Mesendoderm (in vitro differentiated cells): ENCODE measurements at regions not wholly inside any gene's neighbourhood (a gene's known extent, or its start where the extent isn't known, plus 50 kb on each side); places are given as distances from the start of the nearest gene placed in this dataset.
"Not testable (repeated sequence)": the region's sequence is repeated elsewhere in the genome, so short reads cannot be mapped to it uniquely, and the experiment has no call there.

ENCODE experiments used
- DNase-seq: peaks from one replicate; pipeline ENCODE4 v3.0.0; 2013
- H2AK5ac ChIP-seq: 2 replicates; pipeline ENCODE4 v1.6.1; 2013; ENCODE audit warnings: low read length, inconsistent platforms
- H2BK120ac ChIP-seq: 2 replicates; pipeline ENCODE4 v1.6.1; 2013; ENCODE audit warnings: low read depth, mild to moderate bottlenecking, low read length, moderate library complexity, mixed read lengths
- H2BK15ac ChIP-seq: replicated peaks from 2 replicates; pipeline ENCODE4 v1.6.1; 2013; ENCODE audit warnings: low read depth, mild to moderate bottlenecking, moderate library complexity
- H2BK5ac ChIP-seq: 2 replicates; pipeline ENCODE4 v1.6.1; 2013; ENCODE audit warnings: low read length, inconsistent platforms
- H3K18ac ChIP-seq: 2 replicates; pipeline ENCODE4 v1.6.1; 2013; ENCODE audit warnings: mild to moderate bottlenecking, low read length, mixed read lengths
- H3K23ac ChIP-seq: one replicate; pipeline ENCODE4 v1.6.1; 2013; ENCODE audit warnings: low read length
- H3K27ac ChIP-seq: 2 replicates; pipeline ENCODE4 v1.5.1; 2013; ENCODE audit warnings: low read depth, mild to moderate bottlenecking, inconsistent platforms, low read length, moderate library complexity
- H3K27me3 ChIP-seq: 2 replicates; pipeline ENCODE4 v1.6.1; 2013; ENCODE audit warnings: low read length, control low read depth, mild to moderate bottlenecking, inconsistent platforms; ENCODE audit not compliant: insufficient read depth, poor library complexity
- H3K36me3 ChIP-seq: 2 replicates; pipeline ENCODE4 v1.6.1; 2013; ENCODE audit warnings: low read length, inconsistent platforms; ENCODE audit not compliant: control insufficient read depth, insufficient read depth
- H3K4ac ChIP-seq: one replicate; pipeline ENCODE4 v1.6.1; 2013; ENCODE audit warnings: low read depth, mild to moderate bottlenecking, low read length, moderate library complexity
- H3K4me1 ChIP-seq: 2 replicates; pipeline ENCODE4 v1.6.1; 2013; ENCODE audit warnings: low read depth, low read length, inconsistent platforms; ENCODE audit not compliant: control insufficient read depth
- H3K4me2 ChIP-seq: 2 replicates; pipeline ENCODE4 v1.6.1; 2013; ENCODE audit warnings: low read length
- H3K4me3 ChIP-seq: 2 replicates; pipeline ENCODE4 v1.5.1; 2013; ENCODE audit warnings: mild to moderate bottlenecking, low read length
- H3K56ac ChIP-seq: one replicate; pipeline ENCODE4 v1.6.1; 2013; ENCODE audit warnings: low read length
- H3K79me1 ChIP-seq: 2 replicates; pipeline ENCODE4 v1.6.1; 2013; ENCODE audit warnings: low read length, inconsistent platforms
- H3K79me2 ChIP-seq: 2 replicates; pipeline ENCODE4 v1.6.1; 2013; ENCODE audit warnings: mild to moderate bottlenecking, low read length; ENCODE audit not compliant: control insufficient read depth, insufficient read depth
- H3K9ac ChIP-seq: 2 replicates; pipeline ENCODE4 v1.6.1; 2013; ENCODE audit warnings: low read length, inconsistent platforms
- H4K5ac ChIP-seq: one replicate; pipeline ENCODE4 v1.6.1; 2013; ENCODE audit warnings: low read length
- H4K8ac ChIP-seq: one replicate; pipeline ENCODE4 v1.6.1; 2013; ENCODE audit warnings: low read depth, mild to moderate bottlenecking, control low read depth, low read length, moderate library complexity
- WGBS: extraction: QIAGEN DNeasy Blood & Tissue Kit; methylation state at CpG from one replicate; pipeline ENCODE4 v1.1.7; 2013; ENCODE audit warnings: low lambda C conversion rate, missing lambda C conversion rate; ENCODE audit not compliant: insufficient coverage; ENCODE audit errors: extremely low coverage; 5-methylcytosine and 5-hydroxymethylcytosine counted together

DNA sequence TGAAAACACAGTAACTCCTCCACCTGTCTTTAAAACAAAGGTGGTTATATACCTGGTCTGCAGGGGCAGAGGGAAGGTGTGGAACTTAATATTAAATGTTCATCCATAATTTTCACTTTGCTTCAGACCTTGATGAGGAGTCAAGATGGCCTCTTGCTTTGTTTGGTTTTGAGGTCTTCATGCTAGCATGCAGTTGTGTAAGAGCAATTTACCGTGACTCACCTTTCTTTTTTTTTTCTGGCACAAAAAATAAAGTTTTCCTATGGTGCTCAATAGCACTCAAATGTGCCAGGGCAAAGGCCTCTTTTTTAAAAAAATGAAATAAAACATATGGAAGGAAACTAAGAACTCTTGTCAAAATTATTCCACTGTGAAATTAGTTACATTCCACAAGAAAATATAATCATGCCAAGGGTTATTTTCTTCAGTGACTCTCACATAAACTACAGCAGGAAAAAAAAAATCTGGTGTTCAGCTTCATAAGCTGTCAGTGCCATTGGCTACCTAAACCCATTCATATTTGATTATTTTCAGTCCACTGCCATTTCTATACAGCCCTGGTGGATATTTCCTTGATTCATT, 128.2 kb downstream of the SLC7A11 start:
- Histone ChIP-seq H3K23ac (no peak overlapping the region), H3K4me1 (no peaks in the 10 kb centered on the region)
- no CpG with 5 or more reads among the region's 1 CpG for WGBS

DNA sequence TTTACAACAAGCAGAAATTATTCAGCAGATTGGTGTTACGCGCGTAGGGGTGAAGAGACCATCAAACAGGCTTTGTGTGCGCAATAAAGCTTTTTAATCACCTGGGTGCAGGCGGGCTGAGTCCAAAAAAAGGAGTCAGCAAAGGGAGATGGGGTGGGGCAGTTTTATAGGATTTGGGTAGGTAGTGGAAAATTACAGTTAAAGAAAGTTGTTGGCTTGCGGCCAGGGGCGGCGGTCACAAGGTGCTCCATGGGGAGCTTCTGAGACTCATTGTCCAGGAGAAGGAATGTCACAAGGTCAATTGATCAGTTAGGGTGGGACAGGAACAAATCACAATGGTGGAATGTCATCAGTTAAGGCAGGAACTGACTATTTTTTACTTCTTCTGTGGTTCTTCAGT, 129.3 kb downstream of the SLC7A11 start:
- peak overlapping the region; percentile 31 for H3K4ac ChIP-seq
- not testable (repeated sequence) for H3K9ac ChIP-seq, H2AK5ac ChIP-seq, H3K36me3 ChIP-seq, H3K79me1 ChIP-seq, H3K79me2 ChIP-seq, H3K4me3 ChIP-seq, H2BK120ac ChIP-seq, H2BK15ac ChIP-seq, H3K4me1 ChIP-seq, H3K56ac ChIP-seq, H3K23ac ChIP-seq, H4K5ac ChIP-seq, H3K4me2 ChIP-seq, H2BK5ac ChIP-seq, H4K8ac ChIP-seq, H3K27me3 ChIP-seq, H3K27ac ChIP-seq
- no CpG with 5 or more reads among the region's 8 CpGs for WGBS
- DNase-seq: peak; percentile 73
- peak overlapping the region; percentile 51 for H3K18ac ChIP-seq

More for the DNA sequence above, 128.2 kb downstream of the SLC7A11 start:
- no peak overlapping the region for H3K4me2 ChIP-seq
- H3K4ac ChIP-seq: no peak overlapping the region
- H2BK120ac ChIP-seq: no peak overlapping the region
- no peak overlapping the region for H4K5ac ChIP-seq
- peak overlapping the region; percentile 28 for H3K18ac ChIP-seq
- no peak overlapping the region for H4K8ac ChIP-seq
- no peak overlapping the region for H2AK5ac ChIP-seq
- H3K4me3 ChIP-seq: no peak overlapping the region
- no peaks in the 10 kb centered on the region for H3K27me3 ChIP-seq
- DNase-seq: no peak
- H3K79me1 ChIP-seq: no peaks in the 10 kb centered on the region
- no peak overlapping the region for H3K56ac ChIP-seq
- no peak overlapping the region for H3K27ac ChIP-seq
- peak overlapping the region; percentile 96 for H2BK15ac ChIP-seq
- H3K9ac ChIP-seq: no peak overlapping the region
- no peaks in the 10 kb centered on the region for H3K79me2 ChIP-seq
- no peak overlapping the region for H2BK5ac ChIP-seq
- no peaks in the 10 kb centered on the region for H3K36me3 ChIP-seq

DNA sequence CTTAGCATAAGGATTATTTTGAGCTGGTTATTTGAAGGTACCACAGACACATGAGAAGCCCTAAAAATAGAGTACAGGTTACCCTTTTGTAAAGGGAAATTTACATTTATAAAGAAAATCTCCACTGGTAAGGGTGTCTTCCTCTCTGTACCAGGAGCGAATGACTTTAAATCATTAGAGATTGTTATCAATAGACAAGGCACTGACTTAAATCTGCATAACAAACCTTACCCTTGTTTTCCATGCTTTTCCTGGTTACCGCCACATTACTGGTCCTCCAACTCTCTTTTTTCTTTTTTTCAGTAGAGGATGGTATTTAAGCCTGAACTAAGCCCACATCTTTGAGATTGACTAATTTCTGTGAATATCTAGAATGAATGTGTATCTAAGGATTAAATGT, 129.8 kb downstream of the SLC7A11 start:
- Histone ChIP-seq H3K27ac (no peak overlapping the region), H4K5ac (no peak overlapping the region), H2AK5ac (no peak overlapping the region), H3K4ac (no peak overlapping the region), H3K36me3 (no peaks in the 10 kb centered on the region), H3K79me1 (no peaks in the 10 kb centered on the region), H3K9ac (no peak overlapping the region), H3K18ac (no peak overlapping the region), H3K23ac (no peak overlapping the region), H3K4me1 (no peaks in the 10 kb centered on the region), H2BK120ac (no peak overlapping the region), H3K4me2 (no peak overlapping the region), H3K56ac (no peak overlapping the region), H3K4me3 (no peak overlapping the region), H2BK5ac (no peak overlapping the region), H4K8ac (no peak overlapping the region), H3K27me3 (no peaks in the 10 kb centered on the region), H3K79me2 (no peaks in the 10 kb centered on the region), H2BK15ac (peak overlapping the region; percentile 57)
- WGBS: no CpG with 5 or more reads among the region's 2 CpGs
- peak; percentile 39 for DNase-seq

DNA sequence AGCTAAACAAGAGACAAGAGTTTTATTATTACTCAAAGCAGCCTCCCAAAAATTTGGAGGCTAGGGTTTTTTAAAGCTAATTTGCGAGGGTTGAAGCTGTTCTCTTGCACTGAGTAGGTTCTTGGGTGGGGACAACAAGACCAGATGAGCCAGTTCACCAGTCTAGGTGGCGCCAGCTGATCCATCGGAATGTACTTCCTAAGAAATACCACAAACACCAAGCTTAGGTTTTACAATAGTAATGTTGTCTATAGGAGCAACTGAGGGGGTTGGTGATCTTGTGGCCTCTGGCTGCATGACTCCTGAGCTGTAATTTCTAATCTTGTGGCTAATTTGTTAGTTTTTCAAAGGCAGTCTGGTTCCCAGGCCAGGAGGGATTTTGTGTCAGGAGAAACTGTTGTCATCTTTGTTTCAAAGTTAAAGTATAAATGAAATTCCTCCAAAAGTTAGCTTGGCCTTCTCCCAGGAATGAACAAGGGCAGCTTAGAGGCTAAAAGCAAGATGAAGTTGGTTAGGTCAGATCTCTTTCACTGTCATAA, 130.6 kb downstream of the SLC7A11 start:
- peak; percentile 91 for DNase-seq
- H3K4me1 ChIP-seq: no peaks in the 10 kb centered on the region
- H3K36me3 ChIP-seq: no peaks in the 10 kb centered on the region
- H4K5ac ChIP-seq: no peak overlapping the region
- H2AK5ac ChIP-seq: no peak overlapping the region
- no peak overlapping the region for H3K4me2 ChIP-seq
- peak overlapping the region; percentile 29 for H3K27ac ChIP-seq
- no CpG with 5 or more reads among the region's 3 CpGs for WGBS
- no peak overlapping the region for H3K56ac ChIP-seq
- no peak overlapping the region for H4K8ac ChIP-seq
- H2BK15ac ChIP-seq: no peak overlapping the region
- H2BK120ac ChIP-seq: no peak overlapping the region
- no peak overlapping the region for H3K4ac ChIP-seq
- no peak overlapping the region for H2BK5ac ChIP-seq
- H3K23ac ChIP-seq: no peak overlapping the region
- H3K18ac ChIP-seq: peak overlapping the region; percentile 18
- no peaks in the 10 kb centered on the region for H3K27me3 ChIP-seq
- no peak overlapping the region for H3K4me3 ChIP-seq
- no peaks in the 10 kb centered on the region for H3K79me2 ChIP-seq
- no peak overlapping the region for H3K9ac ChIP-seq
- H3K79me1 ChIP-seq: no peaks in the 10 kb centered on the region

DNA sequence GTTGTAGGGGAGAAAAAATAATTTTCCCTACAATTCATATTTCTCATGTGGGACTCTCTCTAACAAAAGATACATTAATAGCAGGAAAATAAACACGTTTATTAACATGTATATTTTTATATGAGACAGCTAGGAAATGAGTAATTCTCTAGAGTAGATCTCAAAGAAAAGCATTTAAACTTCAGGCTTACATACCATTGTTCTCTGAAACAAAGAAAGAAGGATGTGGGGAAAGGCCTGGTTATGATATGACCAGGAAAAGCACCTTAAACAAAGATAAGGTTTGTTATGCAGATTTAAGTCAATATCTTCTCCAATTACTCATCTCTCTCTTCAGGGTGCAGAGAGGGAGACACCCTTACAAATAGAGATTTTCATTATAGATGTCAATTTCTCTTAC, 131.3 kb downstream of the SLC7A11 start:
- Histone ChIP-seq H3K4me3 (no peak overlapping the region), H2BK5ac (no peak overlapping the region), H3K4me1 (no peaks in the 10 kb centered on the region), H3K36me3 (no peaks in the 10 kb centered on the region), H4K8ac (no peak overlapping the region), H3K56ac (no peak overlapping the region), H3K9ac (no peak overlapping the region), H3K4me2 (no peak overlapping the region), H2BK15ac (no peak overlapping the region), H3K18ac (no peak overlapping the region), H3K79me1 (no peaks in the 10 kb centered on the region), H3K27ac (no peak overlapping the region), H4K5ac (no peak overlapping the region), H2AK5ac (no peak overlapping the region), H3K27me3 (no peaks in the 10 kb centered on the region), H2BK120ac (no peak overlapping the region), H3K23ac (no peak overlapping the region), H3K4ac (no peak overlapping the region), H3K79me2 (no peaks in the 10 kb centered on the region)
- DNase-seq: peak; percentile 10
- WGBS: no CpG with 5 or more reads among the region's 1 CpG

DNA sequence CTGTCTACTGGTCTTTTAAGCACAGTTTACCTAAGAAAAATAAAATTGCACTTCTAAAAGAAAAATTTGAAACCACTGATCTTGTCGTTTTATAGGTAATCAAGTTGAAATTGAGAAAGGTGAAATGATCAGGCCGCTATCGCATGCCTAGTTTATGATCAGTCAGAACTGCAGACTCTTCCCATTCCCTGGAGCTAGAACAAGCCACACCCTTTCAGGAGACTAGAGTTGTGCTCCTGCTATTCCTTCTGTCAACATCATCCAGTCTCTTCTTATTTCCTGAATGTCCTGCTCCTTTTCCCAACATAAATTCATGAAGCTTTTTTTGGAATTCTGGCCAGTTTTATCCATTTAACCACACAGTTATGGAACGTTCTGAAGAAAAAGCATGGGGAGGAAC, 135.1 kb downstream of the SLC7A11 start:
- no peak overlapping the region for H2BK5ac ChIP-seq
- no CpG with 5 or more reads among the region's 4 CpGs for WGBS
- H3K4me2 ChIP-seq: no peak overlapping the region
- H3K9ac ChIP-seq: no peak overlapping the region
- no peaks in the 10 kb centered on the region for H3K36me3 ChIP-seq
- H3K4me3 ChIP-seq: no peak overlapping the region
- H3K4ac ChIP-seq: no peak overlapping the region
- no peak overlapping the region for H3K27ac ChIP-seq
- H2BK15ac ChIP-seq: no peak overlapping the region
- H3K23ac ChIP-seq: no peak overlapping the region
- H3K56ac ChIP-seq: no peak overlapping the region
- no peaks in the 10 kb centered on the region for H3K27me3 ChIP-seq
- H3K79me1 ChIP-seq: no peaks in the 10 kb centered on the region
- H2AK5ac ChIP-seq: no peak overlapping the region
- no peaks in the 10 kb centered on the region for H3K79me2 ChIP-seq
- H3K4me1 ChIP-seq: no peaks in the 10 kb centered on the region
- H4K8ac ChIP-seq: no peak overlapping the region
- no peak for DNase-seq
- no peak overlapping the region for H3K18ac ChIP-seq
- no peak overlapping the region for H2BK120ac ChIP-seq
- H4K5ac ChIP-seq: no peak overlapping the region
